Stimulated activated CD8-positive, alpha-beta memory T cell treated with anti-CD3 and anti-CD28 coated beads, Interleukin-15, amount 100 ng/mL, for 48 hours (primary cell): ENCODE measurements at regions not wholly inside any gene's neighbourhood (a gene's known extent, or its start where the extent isn't known, plus 50 kb on each side); places are given as distances from the start of the nearest gene placed in this dataset.

Experiments used
- DNase-seq, 2 donors: peaks; one replicate each; pipeline ENCODE4 v3.0.0-alpha.2; 2020; ENCODE audit warnings: low read depth in 2 of 2

- DNase-seq: no peak
These were observed 222.8 kb downstream of the HLX start for GRCh38 chr1:221101807-221102605.

DNA sequence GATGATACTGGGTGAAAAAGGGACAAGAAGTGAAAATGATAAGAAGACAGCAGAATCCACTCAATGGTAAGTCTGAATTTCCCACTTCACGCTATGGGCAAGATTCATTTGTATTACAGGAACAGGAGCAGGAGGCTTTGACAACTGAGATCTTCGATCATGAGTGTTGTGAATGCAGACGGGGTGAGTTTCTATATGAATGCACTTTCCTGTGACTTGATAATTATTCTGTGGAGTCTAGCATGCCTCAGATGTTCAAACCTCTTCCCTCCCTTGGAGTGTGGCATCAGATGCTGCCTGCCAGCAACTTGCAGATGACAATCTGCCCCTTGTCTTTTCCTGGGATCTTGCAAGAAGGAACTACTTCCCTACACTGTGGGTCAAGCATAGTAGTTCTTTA, 225.4 kb downstream of the HLX start:
- DNase-seq: no peak

DNA sequence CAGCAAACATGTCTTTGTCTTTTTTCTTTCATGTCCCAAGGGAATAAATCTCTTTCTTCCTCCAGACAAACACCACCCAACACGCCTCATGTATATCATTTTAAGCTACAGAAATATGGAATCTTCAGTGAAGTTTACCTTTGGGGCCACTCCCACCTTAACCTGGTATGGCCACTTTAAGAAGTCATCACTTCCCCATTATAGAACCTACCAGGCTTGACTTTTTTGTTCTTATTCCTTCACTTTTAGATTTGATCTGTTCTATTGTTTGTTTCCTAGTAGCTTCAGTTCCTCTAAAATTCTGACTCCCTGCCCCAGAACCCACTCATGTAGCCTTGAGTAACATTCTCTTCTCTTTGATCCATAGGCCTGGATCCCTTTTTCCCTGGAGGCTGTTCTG, 226.3 kb downstream of the HLX start:
- no peak for DNase-seq

GRCh38 chr1:221106616-221107015, 227.4 kb downstream of the HLX start:
- DNase-seq: no peak

DNA sequence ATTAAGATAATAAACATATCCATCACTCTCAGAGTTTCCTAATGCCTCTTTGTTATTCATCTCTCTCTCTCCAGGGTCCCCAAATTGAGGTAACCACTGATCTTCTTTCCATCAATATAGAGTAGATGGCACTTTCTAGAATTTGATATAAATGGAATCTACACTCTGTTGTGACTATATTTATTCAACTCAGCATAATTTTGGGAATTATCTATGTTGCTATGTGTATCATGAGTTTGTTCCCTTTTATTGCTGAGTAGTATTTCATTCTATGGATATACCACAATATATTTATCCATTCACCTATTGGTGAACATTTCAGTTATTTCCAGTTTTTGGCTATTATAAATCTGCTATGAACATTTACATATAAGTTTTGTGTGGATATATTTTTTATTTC, 230.7 kb downstream of the HLX start:
- no peak for DNase-seq

DNA sequence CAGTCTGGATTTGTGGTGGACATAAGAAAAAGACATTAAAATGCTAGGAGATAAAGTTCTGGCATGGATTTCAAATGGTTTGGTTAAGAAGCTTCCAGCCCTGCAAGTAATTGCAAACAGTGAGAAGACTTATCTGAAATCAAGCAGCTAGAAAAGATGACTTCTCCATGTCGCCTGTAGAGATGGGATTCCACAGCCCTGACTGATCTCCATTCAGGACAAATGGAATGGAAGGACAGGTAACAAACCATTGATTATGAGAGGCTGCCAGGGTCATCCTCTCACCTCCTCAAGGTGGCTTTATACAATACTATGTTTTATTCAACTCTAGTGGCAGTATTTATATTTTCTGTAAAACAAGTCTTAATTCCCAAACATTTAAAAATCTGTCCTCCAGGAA, 237.9 kb downstream of the HLX start:
- DNase-seq: no peak

- DNase-seq: no peak
These were observed 238.3 kb downstream of the HLX start for GRCh38 chr1:221117548-221117951.

DNA sequence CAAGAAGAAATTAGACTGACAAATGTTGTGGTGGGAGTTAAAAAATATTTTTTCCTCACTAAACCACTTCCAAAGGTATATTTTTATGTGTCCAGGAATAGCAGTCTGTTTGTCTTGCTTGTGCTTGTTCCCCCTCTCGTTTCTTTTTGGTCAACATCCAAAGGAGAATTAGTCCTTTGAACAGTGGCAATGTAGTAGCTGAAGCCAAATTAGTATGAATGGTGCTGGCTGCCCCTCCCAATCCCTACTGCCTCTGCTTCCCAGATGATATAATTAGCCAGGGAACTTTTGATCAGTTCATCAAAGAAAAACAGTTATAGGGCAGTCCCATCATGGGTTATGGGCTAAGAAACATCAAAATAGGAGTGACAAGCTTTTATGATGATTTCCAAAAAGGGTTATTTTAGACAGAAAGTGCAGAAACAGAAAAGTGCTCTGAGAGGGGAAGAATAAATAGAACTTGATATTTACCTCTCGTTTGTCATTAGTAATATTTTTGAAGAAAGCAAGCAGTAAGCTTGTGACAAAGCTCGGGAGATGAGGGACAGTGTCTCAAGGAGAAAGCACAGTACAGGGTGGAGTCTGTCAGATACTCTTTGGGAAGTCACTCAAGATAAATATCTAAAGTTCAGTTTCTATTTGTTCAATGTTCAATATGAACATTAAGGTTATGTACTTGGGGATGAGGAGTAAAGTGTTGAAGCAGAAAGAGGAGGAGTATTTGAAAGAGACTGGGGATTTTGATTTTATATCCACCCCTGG, 239.1 kb downstream of the HLX start:
- no peak for DNase-seq

DNA sequence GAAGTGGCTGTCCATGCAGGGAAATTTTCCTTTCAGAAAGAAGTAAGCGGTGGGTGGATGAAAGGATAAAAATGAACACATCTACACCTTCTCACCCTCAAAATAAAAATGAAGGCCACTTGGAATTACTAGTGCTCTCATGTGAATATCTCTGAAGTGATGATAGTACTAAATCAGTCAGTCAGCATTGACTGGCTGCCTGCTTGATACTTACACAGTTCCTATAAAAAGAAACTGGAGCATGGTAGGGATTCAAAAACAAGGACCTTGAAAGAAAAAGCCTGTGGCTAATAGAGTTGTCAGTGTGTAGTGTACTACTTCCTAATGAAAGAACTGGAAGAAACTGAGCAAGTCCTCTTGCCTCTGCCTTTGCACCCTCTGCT, 239.7 kb downstream of the HLX start:
- no peak for DNase-seq

GRCh38 chr1:221122501-221122900, 243.3 kb downstream of the HLX start:
- DNase-seq: no peak

DNA sequence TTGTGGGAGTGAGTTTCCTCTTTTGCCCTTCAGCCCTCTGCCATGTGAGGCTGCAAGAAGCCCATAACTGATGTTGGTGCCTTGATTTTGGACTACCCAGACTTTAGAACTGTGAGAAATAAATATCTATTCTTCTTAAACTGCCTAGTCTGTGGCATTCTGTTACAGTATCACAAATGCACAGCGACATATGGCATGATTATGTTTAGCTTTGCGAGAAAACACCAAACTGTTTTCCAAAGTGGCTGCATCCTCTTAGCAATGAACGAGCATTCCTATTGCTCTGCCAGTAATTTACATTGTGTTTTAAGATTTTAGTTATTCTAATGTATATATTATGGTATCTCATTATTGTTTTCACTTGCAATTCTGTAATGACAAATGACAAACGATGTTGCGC, 246.7 kb downstream of the HLX start:
- no peak for DNase-seq

DNA sequence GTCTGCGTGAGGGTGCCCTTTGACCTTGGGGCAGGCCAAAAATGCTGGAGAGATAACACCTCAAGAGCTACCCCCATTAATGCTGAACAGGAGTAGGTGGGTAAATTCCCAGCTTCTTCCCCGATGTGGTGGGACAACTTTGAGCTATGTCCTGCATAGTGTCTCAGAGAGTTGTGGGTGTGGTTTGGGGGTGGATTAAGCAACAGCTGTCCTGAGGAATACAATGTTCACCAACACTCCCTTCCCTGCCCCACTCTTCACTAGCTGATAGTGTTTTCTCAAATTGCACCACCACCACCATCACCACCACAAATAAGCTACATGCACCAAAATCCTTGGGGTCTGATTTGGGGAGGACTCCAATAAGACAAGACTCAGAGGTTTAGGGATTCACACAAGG, 258.4 kb downstream of the HLX start:
- DNase-seq: no peak

DNA sequence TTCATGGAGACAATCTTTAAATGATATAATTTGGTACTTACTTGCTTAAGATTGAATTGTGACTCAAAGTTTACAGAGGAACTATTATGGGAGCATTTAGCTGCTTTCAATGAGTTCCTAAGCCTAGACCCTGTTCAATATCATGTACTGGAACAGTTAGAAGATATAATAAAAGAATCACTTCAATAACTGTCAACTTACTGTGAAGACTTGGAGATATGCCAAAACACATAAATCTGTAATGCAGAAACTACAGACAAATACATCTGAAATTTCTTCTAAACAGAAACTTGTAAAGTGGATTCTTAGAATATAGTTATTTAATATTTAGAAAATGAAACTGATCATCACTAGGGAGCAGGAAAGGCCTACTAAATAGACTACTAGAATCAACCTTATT, 259.3 kb downstream of the HLX start:
- no peak for DNase-seq

DNA sequence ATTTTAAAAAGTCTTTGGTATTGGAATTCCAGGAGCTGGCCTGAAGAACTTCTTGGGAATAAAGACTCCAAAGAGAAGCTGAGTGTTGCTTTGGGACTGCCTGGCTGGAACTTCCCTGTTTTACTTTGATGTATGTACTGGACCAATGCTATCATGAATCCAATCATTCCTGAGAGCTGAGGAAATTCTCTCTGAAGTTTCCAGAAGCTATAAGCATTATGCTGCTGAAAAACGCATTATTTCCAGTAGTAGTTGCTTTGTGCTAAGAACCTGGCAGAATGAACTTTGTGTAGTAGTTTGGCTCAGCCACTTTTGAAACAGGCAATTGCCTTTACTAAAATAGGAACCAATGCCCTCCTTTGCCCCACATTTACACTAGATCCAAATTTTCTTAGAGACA, 260.7 kb downstream of the HLX start:
- no peak for DNase-seq

DNA sequence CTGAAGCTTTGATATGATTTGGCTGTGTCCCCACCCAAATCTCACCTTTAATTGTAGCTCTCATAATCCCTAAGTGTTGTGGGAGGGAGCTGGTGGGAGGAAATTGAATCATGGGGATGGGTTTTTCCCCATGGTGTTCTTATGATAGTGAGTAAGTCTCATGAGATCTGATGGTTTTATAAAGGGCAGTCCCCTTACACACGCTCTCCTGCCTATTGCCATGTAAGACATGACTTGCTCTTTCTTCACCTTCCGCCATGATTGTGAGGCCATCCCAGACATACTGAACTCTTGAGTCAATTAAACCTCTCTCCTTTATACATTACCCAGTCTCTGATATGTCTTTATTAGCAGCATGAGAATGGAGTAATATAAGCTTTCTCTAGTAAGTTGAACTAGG, 261.9 kb downstream of the HLX start:
- no peak for DNase-seq

DNA sequence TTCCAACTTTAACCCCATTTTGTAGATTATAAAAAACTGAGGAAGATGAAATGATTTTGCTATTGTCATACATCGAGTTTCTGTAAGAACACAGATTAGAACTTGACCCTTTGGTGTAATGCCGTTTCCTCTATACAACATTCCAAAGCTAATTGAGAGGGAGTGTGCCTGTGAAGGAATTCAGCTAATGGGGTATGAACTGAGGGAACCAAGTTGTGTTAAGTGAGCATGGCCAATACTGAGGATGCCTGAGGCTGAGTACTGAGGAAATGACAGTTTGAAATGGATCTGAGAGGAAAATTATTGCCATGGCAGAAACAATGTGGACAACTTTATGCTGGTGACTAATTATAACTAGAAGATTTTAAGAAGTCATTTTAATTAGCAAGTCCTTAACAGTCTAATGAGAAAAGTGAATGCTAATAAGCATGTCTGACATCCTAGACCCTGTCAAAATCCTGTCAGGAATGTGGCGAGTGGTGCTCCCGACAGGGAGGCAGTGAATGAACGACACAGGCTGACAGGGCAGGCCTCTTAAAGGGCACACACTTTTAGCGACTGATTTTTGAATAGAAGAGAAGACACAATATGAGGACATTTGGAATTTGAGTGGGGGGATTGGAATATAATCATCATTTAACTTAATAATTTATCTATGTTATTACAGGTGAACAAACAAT, 262.5 kb downstream of the HLX start:
- no peak for DNase-seq

GRCh38 chr1:221148660-221149059, 269.4 kb downstream of the HLX start:
- DNase-seq: no peak

- DNase-seq: no peak
These were observed 269.9 kb downstream of the HLX start for GRCh38 chr1:221149111-221149510.

DNA sequence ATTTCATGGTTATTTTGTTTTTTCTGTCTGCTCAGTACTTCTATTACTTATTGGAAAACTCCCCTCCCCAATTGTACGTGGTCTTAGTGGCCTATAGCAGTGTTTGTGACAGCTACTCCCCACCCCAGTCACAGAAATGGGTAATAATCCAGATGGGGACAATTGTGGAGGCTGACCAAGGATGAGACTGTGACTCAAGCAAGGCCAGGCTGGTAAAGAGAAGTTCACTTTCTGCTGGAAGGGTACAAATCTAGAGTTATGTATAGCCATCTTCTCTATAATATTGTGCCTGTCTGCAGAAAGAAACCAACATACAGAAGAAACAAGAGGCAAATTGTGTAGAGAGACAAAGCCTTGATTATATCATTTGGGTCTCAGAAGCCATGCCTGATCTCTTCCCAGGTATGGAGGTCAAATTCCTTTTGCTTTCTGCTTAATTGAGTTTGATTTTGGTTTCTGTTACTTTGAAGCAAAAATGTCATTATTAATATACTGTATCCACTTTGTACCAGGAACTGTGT, 270.4 kb downstream of the HLX start:
- no peak for DNase-seq

GRCh38 chr1:221150996-221151395, 271.8 kb downstream of the HLX start:
- DNase-seq: no peak

DNA sequence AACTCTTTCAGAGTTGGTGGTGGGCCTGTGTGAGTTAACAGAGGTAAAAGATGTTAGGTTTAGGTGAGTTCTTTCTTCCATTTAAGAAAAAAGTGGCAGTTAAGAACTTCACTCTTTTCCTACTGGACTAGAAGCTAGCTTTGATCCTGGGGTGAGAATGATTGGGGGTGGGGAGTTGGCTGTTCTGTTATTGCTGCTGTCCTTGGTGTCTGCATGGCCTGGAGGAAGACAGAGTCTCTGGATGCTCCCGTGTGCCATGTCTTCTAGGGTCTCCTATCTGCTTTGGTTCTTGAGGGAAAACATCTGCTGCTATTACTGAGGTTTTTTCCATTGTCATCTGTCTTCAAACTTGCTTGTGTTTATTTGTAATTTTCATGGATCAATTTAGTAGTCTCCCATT, 275.7 kb downstream of the HLX start:
- no peak for DNase-seq

- no peak for DNase-seq
These were observed 278.0 kb downstream of the HLX start for GRCh38 chr1:221157026-221157761.
